ENCODE measurements at regions not wholly inside any gene's neighbourhood (a gene's known extent, or its start where the extent isn't known, plus 50 kb on each side); places are given as distances from the start of the nearest gene placed in this dataset.

DNA sequence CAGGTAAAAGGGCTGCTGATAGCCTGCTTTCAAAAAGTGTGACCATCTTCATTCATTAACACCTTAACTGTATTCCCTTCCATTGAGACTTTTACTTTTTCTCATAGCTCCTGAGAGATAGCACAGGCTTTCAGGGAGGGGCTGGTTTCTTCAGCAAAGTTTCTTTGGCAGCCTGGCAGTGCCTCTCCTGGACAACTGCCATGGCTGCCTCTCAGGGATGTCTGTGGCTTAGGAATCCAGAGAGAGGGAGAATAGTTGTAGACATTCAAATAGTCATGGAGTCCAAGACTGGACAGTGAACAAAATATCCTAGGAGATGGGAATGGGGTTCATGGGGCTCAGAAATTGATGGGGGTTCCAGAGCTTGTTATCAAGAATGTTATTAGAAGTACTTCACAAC lies 81.1 kb downstream of the FAM47B start:
- TF ChIP-seq, protein P1, sequence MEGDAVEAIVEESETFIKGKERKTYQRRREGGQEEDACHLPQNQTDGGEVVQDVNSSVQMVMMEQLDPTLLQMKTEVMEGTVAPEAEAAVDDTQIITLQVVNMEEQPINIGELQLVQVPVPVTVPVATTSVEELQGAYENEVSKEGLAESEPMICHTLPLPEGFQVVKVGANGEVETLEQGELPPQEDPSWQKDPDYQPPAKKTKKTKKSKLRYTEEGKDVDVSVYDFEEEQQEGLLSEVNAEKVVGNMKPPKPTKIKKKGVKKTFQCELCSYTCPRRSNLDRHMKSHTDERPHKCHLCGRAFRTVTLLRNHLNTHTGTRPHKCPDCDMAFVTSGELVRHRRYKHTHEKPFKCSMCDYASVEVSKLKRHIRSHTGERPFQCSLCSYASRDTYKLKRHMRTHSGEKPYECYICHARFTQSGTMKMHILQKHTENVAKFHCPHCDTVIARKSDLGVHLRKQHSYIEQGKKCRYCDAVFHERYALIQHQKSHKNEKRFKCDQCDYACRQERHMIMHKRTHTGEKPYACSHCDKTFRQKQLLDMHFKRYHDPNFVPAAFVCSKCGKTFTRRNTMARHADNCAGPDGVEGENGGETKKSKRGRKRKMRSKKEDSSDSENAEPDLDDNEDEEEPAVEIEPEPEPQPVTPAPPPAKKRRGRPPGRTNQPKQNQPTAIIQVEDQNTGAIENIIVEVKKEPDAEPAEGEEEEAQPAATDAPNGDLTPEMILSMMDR (conservative IDR thresholded peaks at IDR 0.05; ENCODE audit: low read depth, low read length) = no peak
- no peak for TF ChIP-seq EZH2 (IDR thresholded peaks at IDR 0.05; ENCODE audit: borderline replicate concordance, low read depth, low read length, poor library complexity, severe bottlenecking)
